ENCODE measurements at regions not wholly inside any gene's neighbourhood (a gene's known extent, or its start where the extent isn't known, plus 50 kb on each side); places are given as distances from the start of the nearest gene placed in this dataset.

DNA sequence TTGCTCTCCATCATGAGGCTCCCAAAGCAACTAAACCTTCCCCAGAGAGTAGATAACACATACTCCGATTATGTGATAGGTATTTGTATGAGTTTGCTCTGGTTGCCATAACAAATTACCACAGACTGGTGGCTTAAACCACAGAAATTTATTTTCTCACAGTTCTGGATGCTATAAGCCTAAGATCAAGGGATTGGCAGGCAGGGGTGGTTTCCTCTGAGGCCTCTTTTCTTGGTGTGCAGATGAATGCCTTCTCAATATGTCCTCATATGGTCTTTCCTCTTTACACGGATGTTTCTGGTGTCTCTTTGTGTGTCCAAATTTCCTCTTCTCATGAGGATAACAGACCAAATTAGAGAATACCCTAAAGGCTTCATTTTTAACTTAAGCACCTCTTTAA, 285.8 kb upstream of the GRIP1 start:
- no peak for DNase-seq (ENCODE audit: low read depth)

DNA sequence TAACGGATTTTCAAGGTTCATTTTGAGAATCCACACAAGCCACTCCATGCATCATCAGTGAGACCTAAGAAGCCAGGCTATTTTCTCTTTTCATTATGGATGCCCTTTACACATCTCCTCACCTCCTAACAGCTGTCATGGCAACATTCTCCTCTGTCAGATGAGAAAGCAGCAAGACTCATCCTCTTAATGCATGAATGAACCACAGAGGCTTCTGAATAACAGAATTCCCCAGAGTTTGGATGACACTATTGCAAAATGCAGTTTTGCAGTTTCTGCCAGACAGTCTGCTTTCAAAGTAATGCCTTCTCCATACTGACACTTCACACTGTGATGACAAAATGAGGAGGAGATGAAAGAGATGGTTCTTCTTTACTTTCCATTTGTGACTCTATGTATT, 286.7 kb upstream of the GRIP1 start:
- DNase-seq (ENCODE audit: low read depth), result no peak

DNA sequence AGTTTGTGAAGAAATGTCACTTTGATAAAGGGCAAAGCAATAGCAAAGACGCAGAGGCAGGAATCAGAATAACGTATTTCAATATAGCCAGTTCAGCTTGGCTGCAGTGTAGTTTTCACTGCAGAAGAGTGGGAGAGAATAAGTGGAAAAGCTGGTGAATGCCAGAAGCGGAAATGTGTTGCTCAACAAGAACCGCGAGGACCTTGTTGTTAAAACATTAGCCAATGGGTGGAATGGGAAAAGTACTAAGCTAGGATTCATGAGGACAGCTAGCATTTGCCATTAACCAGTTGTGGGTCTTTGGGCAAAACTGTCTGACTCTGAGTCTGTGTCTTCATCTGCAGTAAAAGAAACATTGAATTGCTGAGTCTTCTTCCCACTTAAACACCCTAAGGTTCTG, 292.9 kb upstream of the GRIP1 start:
- DNase-seq (ENCODE audit: low read depth), result no peak

DNA sequence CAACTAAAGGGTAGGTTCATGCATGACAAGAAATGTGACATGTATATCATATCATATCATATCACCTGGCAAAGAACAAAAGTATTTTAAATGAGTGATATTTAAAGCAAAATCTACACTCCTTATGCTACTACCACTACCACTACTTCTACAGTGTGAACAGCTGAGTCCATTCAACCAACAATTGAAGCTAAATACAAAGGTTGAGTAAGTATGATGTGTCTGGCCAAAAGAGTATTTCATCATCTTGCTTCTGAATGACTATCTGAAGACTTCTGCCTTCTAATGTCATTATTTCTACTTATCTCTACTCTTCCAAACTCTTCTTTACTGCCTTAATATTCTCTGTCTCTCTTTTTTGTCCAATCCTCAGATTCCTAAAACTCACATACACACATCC, 292.6 kb upstream of the CAND1 start:
- no peak for DNase-seq (ENCODE audit: low read depth)

DNA sequence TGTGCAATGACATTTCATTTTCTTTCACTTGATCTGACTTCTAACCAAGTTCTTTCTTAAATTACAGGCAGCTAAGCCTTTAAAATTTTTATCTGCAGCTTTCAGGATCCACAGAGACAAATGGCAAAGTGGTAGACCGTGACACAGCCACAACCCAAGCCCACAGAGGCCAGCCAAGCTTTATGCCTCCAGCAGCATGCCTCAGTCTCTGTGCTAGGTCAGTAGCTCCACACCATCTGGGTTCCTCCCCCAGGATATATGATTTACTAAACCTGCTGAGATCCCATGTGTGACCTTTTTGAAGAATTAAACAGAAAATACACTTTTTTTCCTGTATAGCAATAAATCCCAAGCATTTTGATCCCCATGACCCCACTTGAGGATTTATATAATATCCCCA, 290.4 kb upstream of the CAND1 start:
- DNase-seq (ENCODE audit: low read depth), result no peak

DNA sequence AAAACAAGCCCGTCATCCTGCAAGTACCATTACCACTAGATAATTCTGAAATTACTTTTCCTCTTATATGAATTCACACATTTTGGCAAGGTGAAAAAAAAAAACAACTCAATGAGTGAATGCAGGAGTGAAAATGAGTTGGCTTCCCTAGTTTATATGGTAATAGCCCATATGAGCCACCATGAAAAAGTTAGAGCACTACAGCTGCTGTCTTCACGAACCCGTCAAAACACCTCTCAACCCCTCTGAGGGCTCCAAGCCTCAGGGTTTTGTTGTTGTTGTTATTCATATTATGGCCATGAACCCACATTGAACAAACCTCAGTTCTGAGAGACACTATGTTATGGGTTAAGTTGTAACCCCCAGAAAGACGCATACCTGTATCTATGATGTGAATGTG, 289.9 kb upstream of the CAND1 start:
- no peak for DNase-seq (ENCODE audit: low read depth)

DNA sequence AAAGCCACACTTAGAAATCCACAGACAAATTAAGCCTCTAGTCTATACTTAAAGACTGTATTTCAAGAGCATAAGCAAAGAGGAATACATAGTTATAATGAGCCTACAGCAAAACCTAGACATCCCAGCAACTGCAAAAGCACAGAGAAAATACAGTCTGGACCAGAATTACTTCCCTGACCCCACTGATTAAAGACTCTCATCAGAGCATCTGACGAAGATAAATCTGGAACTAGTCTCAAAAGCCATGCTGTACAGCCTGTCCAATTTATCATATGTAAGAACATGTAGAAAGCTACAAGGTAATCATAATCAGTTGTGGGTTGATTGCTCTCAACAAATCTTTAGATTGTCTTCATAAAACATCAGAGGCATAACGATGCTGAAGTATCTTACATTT, 285.1 kb upstream of the CAND1 start:
- no peak for DNase-seq (ENCODE audit: low read depth)

DNA sequence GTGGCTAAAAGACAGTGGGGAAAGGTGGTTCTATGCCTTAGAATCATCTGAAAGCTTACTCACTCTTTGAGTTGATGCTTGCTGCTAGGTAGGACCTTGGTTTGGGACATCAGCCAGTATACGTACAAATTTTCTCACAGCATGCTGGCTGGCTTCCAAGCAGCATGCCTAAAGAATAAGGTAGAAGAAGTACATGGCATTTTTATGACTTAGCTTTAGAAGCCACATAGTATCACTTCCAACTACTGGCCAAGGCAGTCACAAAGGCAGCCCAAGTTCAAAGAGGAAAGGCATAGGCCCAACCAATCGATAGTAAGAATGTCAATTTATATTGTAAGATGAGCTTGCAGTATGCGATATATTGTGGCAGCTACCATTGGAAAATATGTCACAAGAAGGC, 284.2 kb upstream of the CAND1 start:
- no peak for DNase-seq (ENCODE audit: low read depth)

DNA sequence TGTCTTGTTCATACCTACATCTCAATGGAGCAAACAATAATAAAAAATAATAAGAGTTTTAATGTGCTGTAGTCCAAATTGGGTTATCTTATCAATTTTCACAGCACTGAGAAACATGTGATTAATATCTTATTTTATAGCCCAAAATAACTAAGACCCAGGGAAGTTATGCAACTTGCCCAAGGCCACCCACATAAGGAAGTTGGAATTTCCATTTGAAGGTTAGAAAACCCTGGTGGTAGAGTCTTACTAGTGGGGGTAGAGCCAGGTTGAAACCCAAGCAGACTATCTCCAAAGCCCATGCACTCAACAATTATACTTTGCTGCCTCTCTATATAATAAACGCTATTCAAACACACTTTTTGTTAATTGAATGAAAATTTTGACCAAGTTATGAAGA, 270.0 kb upstream of the CAND1 start:
- no peak for DNase-seq (ENCODE audit: low read depth)

DNA sequence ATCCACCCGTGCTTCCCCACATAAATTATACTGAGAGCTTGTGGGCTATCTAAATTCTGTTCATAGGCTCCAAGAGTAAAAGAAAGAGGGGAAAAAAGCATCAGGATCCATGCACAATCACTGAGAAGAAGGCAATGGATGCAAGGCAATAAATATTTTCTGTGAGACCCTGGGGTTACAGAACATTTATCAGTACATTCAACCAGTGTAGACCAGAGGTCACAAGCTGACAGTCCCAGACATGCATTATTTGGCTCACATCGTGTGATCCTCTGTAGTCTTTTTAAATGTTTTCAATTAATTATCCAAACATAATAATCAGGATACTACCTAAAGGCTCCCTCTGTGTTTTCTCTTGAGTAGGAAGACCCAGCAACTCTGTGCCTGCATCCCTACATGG, 267.9 kb upstream of the CAND1 start:
- DNase-seq (ENCODE audit: low read depth), result no peak

DNA sequence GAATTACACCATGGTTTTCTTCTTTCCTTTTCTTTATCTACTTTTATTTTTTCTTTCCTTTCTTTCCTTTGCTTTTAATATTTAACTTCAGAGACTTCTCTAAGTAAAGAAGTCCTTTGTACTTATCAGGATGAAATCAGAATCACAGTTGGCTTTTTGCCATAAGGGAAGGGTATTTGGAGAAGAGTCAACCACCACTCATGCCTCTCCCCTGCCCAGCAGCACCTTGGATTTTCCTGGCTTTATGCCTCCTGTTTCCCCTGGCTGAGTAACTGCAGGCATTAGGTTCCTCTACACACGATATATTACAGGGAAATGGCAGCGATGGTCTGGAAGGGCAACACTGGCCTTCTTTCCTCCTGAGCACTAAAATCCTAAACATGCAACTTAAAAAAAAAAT, 266.4 kb upstream of the CAND1 start:
- no peak for DNase-seq (ENCODE audit: low read depth)

DNA sequence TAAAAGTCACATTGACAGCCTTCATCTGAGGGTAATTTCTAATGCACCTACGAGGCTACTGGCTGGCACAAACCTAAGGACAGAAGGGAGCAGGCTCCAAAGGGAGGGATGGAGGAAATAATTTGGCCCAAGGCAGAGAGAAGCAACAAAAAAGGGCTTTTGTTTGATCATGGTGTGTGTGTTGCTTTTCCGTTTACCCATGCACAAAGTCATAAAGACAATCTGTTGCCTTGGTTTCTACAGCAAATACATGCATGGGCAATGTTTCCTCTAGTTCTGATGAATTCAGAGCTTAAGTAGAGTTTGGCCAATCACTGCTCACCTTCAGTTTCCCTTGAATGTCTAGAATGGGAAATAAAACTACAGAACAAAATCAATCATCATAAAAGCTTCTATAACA, 262.5 kb upstream of the CAND1 start:
- DNase-seq (ENCODE audit: low read depth), result no peak

DNA sequence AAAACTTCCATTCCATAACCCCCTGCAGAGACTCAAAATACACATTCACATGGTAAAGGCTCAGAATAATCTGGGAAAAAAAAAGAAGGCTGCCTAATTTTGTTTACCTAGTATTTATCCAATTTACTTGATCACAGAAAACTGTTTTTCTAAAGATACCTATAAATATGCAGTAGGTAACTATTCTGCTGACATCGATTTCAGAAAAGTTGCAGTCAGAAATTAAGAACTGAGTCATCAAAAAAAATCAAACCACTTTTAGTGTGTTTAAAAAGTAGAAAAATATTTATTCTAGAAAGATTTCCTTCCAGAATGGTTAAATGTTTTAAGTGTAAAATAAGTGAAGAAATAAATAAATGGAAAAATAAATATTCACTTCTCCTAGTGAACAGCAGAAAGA, 254.5 kb upstream of the CAND1 start:
- DNase-seq (ENCODE audit: low read depth), result no peak

DNA sequence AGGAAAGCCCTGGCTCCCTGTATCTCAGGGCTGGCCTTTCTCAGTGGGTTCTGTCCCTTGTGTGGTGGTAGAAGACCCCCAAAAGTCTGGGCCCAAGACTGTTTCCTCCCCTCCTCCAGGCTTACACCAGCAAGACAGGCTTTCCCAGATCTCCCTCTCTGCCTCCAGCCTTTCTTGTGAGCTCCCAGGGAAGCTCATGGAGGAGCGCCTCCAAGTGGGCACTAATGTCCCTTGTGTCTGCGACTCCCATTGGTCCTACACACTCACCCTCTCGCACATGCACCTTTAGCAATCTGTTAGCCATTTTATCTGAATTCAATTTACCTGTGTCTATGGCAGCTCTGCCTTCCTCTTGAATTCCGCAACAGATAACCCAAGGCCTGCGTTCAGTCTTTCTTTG, 251.1 kb upstream of the CAND1 start:
- DNase-seq (ENCODE audit: low read depth), result no peak

DNA sequence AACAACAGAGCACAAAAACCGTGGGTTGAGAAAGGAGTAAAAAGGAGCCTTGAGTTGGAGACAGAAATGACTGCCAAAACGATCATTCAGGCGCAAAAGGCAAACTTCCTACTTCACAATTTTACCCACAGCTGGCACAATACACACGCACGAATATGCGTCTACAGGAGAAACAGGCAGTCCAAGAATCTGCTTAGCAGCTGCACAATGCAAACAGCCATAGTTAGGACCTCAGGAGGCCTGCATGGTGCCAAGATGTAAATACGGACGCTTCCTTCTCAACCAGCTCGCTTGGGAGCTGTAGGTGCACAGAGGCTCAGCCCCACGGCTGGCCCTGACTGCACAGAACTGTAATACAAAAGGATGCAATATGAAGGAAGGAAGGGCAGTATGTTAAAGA, 250.1 kb upstream of the CAND1 start:
- no peak for DNase-seq (ENCODE audit: low read depth)

DNA sequence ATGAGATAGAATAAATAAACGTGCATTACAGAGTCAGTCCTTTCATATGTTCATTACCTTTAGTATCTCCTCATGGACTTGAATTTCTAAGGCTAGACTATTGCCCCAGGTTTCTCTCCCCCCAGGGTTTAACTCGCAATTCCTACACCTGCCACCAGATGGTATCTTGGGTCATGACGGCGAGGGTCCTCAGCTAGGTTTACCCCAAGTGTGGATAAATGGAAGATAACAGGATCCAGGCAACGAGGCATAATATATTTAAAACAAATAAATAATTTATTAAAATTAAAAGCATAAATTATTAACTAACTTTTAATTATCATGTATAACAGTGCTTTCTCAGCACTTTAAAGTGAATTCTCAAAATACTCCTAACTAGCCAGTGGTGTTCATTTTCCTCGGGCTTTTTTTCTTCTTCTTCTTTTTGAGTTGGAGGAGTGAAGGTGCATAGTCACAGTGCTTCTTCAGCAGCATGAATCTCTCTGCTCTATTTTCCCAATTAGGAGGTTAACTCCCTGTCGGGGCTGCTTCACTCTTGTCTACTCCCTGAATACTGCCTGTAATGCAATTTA, 243.5 kb upstream of the CAND1 start:
- peak; percentile 33 for DNase-seq (ENCODE audit: low read depth)

DNA sequence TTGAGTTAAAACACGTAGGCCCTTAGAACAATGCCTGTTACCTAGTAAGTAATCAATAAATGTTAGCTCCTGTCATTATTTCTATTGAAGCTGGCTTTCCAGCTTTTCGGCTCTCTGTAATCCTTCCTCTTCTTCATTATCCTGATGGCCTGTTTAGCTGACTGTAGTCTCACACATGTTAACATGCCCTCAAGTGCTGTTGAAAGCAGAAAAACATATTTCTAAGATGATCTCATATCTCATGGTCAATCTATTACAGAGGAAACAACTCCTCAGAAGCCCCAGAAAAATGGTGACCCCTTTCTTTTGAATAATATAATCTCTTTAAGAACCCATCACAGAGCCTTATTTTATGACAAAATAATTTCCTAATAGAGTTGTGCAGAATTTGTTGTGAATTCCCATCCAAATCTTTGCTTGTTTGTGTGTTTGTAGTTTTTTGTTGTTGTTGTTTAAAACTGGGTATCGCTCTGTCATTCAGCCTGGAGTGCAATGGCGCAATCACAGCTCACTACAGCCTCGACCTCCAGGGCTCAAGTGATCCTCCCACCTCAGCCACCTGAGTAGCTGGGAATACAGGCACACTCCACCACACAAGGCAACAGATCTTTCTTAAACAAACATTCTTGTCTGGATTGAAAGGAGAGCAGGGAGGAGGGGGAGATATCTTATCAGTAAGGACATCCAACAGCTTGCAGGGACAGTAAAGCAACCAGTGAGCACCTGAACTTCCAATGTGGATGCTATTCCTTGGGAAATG, 242.5 kb upstream of the CAND1 start:
- DNase-seq (ENCODE audit: low read depth), result no peak

DNA sequence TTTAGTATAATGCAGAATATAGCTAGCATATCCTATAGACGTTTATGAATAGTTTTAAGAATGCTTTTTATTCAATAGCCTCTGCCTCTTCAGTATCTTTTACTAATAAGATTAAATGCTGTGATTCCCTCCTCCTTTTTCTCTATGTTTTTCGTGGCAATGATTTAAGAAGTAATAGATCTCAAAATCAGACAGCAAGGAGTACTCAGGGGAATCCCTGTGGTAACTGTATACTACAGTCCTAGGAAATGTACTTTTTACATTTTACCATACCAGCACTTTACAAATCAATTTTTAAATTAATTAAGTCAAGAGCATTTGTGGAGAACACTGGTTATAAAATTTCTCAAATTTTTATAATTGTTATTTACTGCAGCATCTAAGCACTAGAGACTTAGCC, 240.6 kb upstream of the CAND1 start:
- DNase-seq (ENCODE audit: low read depth), result no peak

DNA sequence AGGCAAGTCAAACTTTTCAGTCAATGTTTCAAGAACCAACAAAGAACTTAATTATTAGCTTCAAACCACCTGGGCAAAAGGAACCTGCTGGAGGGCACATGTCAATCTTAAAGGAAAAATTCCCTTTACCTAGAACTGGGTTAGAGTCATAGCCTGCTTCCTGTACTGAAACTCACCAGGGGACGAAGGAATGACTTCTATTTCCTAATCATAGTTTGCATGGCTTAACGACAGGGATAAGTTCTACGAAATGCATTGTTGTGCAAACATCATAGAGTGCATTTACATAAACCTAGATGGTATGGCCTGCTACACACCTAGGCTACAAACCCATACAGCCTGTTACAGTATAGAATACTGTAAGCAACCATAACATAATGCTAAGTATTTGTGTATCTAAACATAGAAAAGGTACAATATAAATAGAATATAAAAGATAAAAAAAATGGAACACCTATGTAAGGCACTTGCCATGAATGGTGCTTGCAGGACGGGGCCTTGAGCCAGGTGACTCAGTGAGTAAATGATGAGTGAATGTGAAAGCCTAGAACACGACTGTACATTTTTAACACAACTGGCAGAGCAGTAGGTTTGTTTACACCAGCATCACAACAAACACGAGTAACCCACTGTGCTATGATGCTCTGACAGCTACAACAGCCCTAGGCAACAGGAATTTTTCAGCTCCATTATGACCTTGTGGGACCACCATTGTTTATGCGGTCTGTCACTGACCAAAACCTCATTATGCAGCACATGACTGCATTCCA, 234.9 kb upstream of the CAND1 start:
- DNase-seq (ENCODE audit: low read depth), result no peak

DNA sequence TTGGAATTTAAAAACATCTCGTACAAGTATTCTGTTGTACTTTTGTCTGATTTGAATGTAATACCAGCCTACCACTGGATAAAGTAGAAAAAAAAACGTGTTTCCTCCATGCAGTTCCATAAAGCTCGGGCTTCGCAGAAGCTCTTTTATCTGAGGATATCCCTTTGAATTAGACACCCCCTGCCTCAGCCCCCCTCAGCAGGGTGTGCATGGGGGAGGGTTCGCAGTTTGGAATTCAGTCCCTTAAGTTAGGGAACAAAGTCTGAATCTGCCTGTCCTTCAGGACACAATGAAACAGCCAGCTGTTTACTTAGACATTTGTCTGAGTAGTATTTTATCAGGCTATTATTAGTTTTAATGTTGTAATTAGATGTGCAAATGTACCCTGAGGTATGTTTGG, 234.0 kb upstream of the CAND1 start:
- DNase-seq (ENCODE audit: low read depth), result no peak

DNA sequence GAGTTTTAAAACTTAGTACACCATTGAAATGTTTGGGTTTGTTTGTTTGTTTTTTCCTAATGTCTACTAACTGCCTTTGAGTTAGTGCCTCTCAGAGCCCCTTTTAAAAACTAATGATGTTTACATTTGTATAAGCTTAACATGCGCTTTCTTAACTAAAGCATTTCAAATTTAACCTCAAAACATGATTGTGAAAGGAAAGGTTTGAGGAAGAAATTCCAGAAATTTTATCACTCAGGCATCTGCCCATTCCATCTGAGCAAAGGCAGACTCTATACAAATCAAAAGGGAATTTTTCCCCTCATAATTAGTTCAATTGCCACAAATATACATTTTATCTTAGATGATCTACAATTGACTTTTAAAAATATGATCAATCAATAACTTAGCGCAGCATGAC, 230.7 kb upstream of the CAND1 start:
- no peak for DNase-seq (ENCODE audit: low read depth)

DNA sequence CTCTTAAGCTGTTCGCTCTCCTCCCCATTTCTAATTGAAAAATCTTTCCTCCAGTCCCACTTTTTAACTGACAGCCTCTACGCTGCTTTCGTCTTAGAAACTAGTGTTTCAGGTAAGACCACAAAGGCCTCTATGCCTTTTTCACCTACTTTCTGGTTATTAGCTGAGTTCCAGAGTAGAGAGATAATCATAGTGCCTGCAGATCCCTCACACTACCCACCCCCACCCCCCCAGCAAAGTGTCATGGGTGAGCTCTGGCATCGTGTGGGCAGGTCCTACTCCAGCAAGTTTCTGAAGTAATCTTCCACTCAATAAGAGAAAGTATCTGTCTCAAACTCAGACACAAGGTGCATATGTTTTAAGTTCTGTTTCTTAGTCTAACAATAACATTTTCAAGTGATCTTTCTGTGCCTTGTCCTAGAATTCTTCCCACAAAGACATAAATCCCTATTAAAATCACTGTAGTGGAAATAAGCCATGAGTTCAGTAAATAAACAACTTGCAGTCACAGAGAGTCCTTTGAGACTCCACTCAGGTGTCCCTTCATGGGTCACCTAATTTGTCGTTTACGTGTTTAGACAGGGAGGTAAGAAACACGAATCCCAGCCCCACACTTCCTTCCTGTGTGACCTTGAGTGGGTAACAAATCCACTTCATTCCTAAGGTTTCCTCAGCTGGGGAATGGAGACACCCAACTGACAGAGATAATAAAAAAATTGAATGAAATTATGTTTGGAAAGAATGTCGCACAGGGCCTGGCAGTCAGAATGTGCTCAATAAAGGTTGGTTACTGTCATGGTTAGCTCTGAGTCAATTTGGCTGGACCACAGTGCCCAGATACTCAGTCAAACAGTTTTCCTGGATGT, 228.9 kb upstream of the CAND1 start:
- no peak for DNase-seq (ENCODE audit: low read depth)

DNA sequence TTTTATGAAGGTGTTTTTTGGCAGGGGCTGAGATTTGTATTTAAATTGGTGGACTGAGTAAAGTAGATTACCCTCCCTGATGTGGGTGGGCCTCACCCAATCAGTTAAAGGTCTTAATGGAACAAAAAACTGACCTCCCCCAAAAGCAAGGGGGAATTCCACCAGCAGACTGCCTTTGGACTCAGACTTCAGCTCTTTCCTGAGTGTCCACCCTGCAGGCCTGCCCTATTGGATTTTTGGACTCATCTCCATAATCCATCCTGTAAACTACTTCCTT, 228.4 kb upstream of the CAND1 start:
- no peak for DNase-seq (ENCODE audit: low read depth)

Measured in stimulated activated CD8-positive, alpha-beta memory T cell treated with anti-CD3 and anti-CD28 coated beads, Interleukin-4, amount 100 ng/mL, for 24 hours (primary cell).